Mesothelial cell of epicardium (in vitro differentiated cells): ENCODE measurements at regions not wholly inside any gene's neighbourhood (a gene's known extent, or its start where the extent isn't known, plus 50 kb on each side); places are given as distances from the start of the nearest gene placed in this dataset.

Source experiments
- DNase-seq, 2 experiments: peaks; one replicate each; pipeline ENCODE4 v3.0.0; 2021; ENCODE audit warnings: low spot score in 2 of 2; ENCODE audit not compliant: unreplicated experiment in 2 of 2
- H3K27ac Mint-ChIP-seq: 2 replicates; pipeline ENCODE4 v1.8.0; 2021; ENCODE audit warnings: mixed read lengths
- H3K27me3 Mint-ChIP-seq: 2 replicates; pipeline ENCODE4 v1.8.0; 2021; ENCODE audit warnings: low read depth, mixed read lengths
- H3K36me3 Mint-ChIP-seq: 2 replicates; pipeline ENCODE4 v1.8.0; 2021; ENCODE audit warnings: mixed read lengths
- H3K4me1 Mint-ChIP-seq: 2 replicates; pipeline ENCODE4 v1.8.0; 2021; ENCODE audit warnings: mixed read lengths
- H3K4me3 Mint-ChIP-seq: 2 replicates; pipeline ENCODE4 v1.8.0; 2021; ENCODE audit warnings: mild to moderate bottlenecking, moderate library complexity, mixed read lengths
- H3K9me3 Mint-ChIP-seq: 2 replicates; pipeline ENCODE4 v1.8.0; 2021; ENCODE audit warnings: mixed read lengths
- CTCF ChIP-seq: fragments of 200-600 bp; sonication (generic); IDR thresholded peaks from one replicate; pipeline ENCODE4 v1.5.0; 2021; ENCODE audit warnings: antibody characterized with exemption; ENCODE audit not compliant: unreplicated experiment

GRCh38 chr2:180187611-180188010 is 180.5 kb upstream of the CWC22 start:
- TF ChIP-seq CTCF, result no peak
- Mint-ChIP-seq H3K4me3 (no peak overlapping the region), H3K27me3 (peaks cover 1% of the 10 kb centered on the region), H3K36me3 (no peaks in the 10 kb centered on the region), H3K4me1 (peaks cover 10% of the 10 kb centered on the region), H3K27ac (no peak overlapping the region), H3K9me3 (no peaks in the 10 kb centered on the region)
- no peak for DNase-seq

- no peak for TF ChIP-seq CTCF
- Mint-ChIP-seq H3K27me3 (no peaks in the 10 kb centered on the region), H3K4me1 (peaks cover 7% of the 10 kb centered on the region), H3K9me3 (no peaks in the 10 kb centered on the region), H3K4me3 (no peak overlapping the region), H3K27ac (no peak overlapping the region), H3K36me3 (no peaks in the 10 kb centered on the region)
- DNase-seq, result no peak
Observed at GRCh38 chr2:180184506-180184905, 177.4 kb upstream of the CWC22 start.

GRCh38 chr2:180180511-180180910 is 173.4 kb upstream of the CWC22 start:
- H3K9me3 Mint-ChIP-seq, result no peaks in the 10 kb centered on the region
- no peak for TF ChIP-seq CTCF
- no peaks in the 10 kb centered on the region for H3K4me1 Mint-ChIP-seq
- no peak overlapping the region for H3K27ac Mint-ChIP-seq
- no peaks in the 10 kb centered on the region for H3K27me3 Mint-ChIP-seq
- H3K4me3 Mint-ChIP-seq, result no peak overlapping the region
- no peak for DNase-seq
- no peaks in the 10 kb centered on the region for H3K36me3 Mint-ChIP-seq

- no peaks in the 10 kb centered on the region for H3K36me3 Mint-ChIP-seq
- H3K9me3 Mint-ChIP-seq, result peaks cover 7% of the 10 kb centered on the region
- H3K27me3 Mint-ChIP-seq, result no peaks in the 10 kb centered on the region
- no peak overlapping the region for H3K4me3 Mint-ChIP-seq
- no peak for DNase-seq
- no peak overlapping the region for H3K27ac Mint-ChIP-seq
- no peak for TF ChIP-seq CTCF
- no peaks in the 10 kb centered on the region for H3K4me1 Mint-ChIP-seq
Observed at GRCh38 chr2:180177534-180177933, 170.4 kb upstream of the CWC22 start.

- no peak for DNase-seq
- Mint-ChIP-seq H3K9me3 (peaks cover 21% of the 10 kb centered on the region), H3K4me1 (no peaks in the 10 kb centered on the region), H3K27ac (no peak overlapping the region), H3K36me3 (no peaks in the 10 kb centered on the region), H3K4me3 (no peak overlapping the region), H3K27me3 (no peaks in the 10 kb centered on the region)
- no peak for TF ChIP-seq CTCF
Observed at GRCh38 chr2:180175736-180176135, 168.6 kb upstream of the CWC22 start.

- Mint-ChIP-seq H3K9me3 (peaks cover 31% of the 10 kb centered on the region), H3K27me3 (no peaks in the 10 kb centered on the region), H3K4me1 (no peaks in the 10 kb centered on the region), H3K36me3 (peaks cover 6% of the 10 kb centered on the region), H3K4me3 (no peak overlapping the region), H3K27ac (no peak overlapping the region)
- DNase-seq, result no peak
- no peak for TF ChIP-seq CTCF
Observed at GRCh38 chr2:180174580-180174979, 167.5 kb upstream of the CWC22 start.
